ENCODE measurements at regions not wholly inside any gene's neighbourhood (a gene's known extent, or its start where the extent isn't known, plus 50 kb on each side); places are given as distances from the start of the nearest gene placed in this dataset.

DNA sequence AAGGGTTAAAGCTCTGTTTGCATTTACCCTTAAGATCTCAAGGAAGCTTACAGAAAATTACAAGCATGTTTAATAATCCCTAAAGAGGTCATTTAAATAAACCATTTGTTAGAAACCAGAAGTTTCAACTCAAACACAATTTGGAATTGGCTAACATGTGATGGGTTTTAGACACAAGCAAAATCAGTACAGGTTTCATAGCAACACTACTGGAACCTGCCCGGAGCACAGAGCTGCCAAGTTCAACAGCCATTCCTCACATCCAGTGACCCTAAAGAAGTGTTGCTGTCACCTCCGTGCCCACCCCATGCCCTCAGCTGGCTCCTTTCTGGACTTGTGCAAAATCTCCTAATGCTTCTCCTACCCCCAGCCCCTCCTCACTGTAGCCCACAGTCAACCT, 338.8 kb upstream of the AUTS2 start:
- TF ChIP-seq CTCF (IDR thresholded peaks at IDR 0.05) (no peak), POLR2A (IDR thresholded peaks at IDR 0.05) (no peak), POLR2AphosphoS5 (IDR thresholded peaks at IDR 0.05) (no peak)
